ENCODE measurements at regions not wholly inside any gene's neighbourhood (a gene's known extent, or its start where the extent isn't known, plus 50 kb on each side); places are given as distances from the start of the nearest gene placed in this dataset.

GRCh38 chr1:55846051-55846450, 630.9 kb upstream of the USP24 start:
- TF ChIP-seq CTCF (IDR thresholded peaks at IDR 0.05; ENCODE audit: low read length) (no peak), EZH2 (IDR thresholded peaks at IDR 0.05; ENCODE audit: borderline replicate concordance, low read length) (no peak)
